ENCODE measurements at regions not wholly inside any gene's neighbourhood (a gene's known extent, or its start where the extent isn't known, plus 50 kb on each side); places are given as distances from the start of the nearest gene placed in this dataset.
A peak's percentile ranks its signal among the peaks of the same experiment; 100 is the strongest.
"Not testable (repeated sequence)": the region's sequence is repeated elsewhere in the genome, so short reads cannot be mapped to it uniquely, and the experiment has no call there.

- intact Hi-C loops (cut with DNase I; ENCODE audit: low total_unique reads) = loop anchor here (5.0 kb wide), 1 partner anchor 1847 kb away; no protein-coding TSS in a partner anchor
- DNase-seq (ENCODE audit: low spot score in 2 of 2) = no peak
- WGBS, 2 donors = 76 to 91% methylated on average over 2 of the region's 2 CpGs
- H3K4me3 ChIP-seq (ENCODE audit: low read depth, poor library complexity, severe bottlenecking) = no peak overlapping the region
- TF ChIP-seq CTCF (IDR thresholded peaks at IDR 0.05) = no peak
- TF ChIP-seq POLR2A (IDR thresholded peaks at IDR 0.05) = no peak
Observed at GRCh38 chr4:189874591-189874990, 66.1 kb upstream of the FRG1 start.

- WGBS, 2 donors = 92 to 93% methylated on average over 15 of the region's 15 CpGs
- DNase-seq (ENCODE audit: low spot score in 2 of 2) = peak; percentile 26 to 85
- intact Hi-C loops (cut with DNase I; ENCODE audit: low total_unique reads) = not testable (repeated sequence)
Observed at GRCh38 chr4:189881190-189881589, 59.5 kb upstream of the FRG1 start.

GRCh38 chr4:189888407-189888806, 52.3 kb upstream of the FRG1 start:
- intact Hi-C loops (cut with DNase I; ENCODE audit: low total_unique reads); DNase-seq (ENCODE audit: low spot score in 2 of 2); H3K4me3 ChIP-seq (ENCODE audit: low read depth, poor library complexity, severe bottlenecking): not testable (repeated sequence)
- whole genome bisulfite sequencing, 2 donors = 79 to 83% methylated on average over 3 to 4 of the region's 4 CpGs

More at GRCh38 chr4:189881190-189881589, 59.5 kb upstream of the FRG1 start:
- H3K4me3 ChIP-seq (ENCODE audit: low read depth, poor library complexity, severe bottlenecking) = not testable (repeated sequence)

Data from lower leg skin (tissue), 4 donors.